ENCODE measurements at regions not wholly inside any gene's neighbourhood (a gene's known extent, or its start where the extent isn't known, plus 50 kb on each side); places are given as distances from the start of the nearest gene placed in this dataset.

GRCh38 chr20:11522366-11522741 is 395.3 kb upstream of the BTBD3 start:
- TF ChIP-seq EZH2phosphoT487 (IDR thresholded peaks at IDR 0.05) (no peak), CTCF (IDR thresholded peaks at IDR 0.05) (no peak), EZH2 (IDR thresholded peaks at IDR 0.05) (no peak)
